HEK293 (cell line): ENCODE measurements at regions not wholly inside any gene's neighbourhood (a gene's known extent, or its start where the extent isn't known, plus 50 kb on each side); places are given as distances from the start of the nearest gene placed in this dataset.

Experiments used
- CTCF ChIA-PET: fragments of 350-600 bp; formaldehyde crosslinking; extraction: SDS; loops from one replicate; lab custom pipeline; 2021; ENCODE audit warnings: antibody characterized with exemption; lab: Yijun Ruan, JAX
- POLR2A ChIA-PET: fragments of 300-600 bp; formaldehyde crosslinking; extraction: SDS; loops from one replicate; lab custom pipeline; 2020; ENCODE audit warnings: antibody characterized with exemption, inconsistent platforms; lab: Yijun Ruan, JAX
- H3K27ac ChIP-seq: fragments of 200-500 bp; sonication (Bioruptor generic); 2 replicates; pipeline ENCODE4 v1.5.1; 2014; ENCODE audit warnings: low read depth, low read length, control low read depth, inconsistent platforms; ENCODE audit errors: extremely low read depth
- H3K36me3 ChIP-seq, 2 experiments: fragments of 200-500 bp in 1 of 2; sonication (Bioruptor generic) in 1 of 2; 1 replicate in 1 of 2; 2 replicates in 1 of 2; pipeline ENCODE4 v1.5.1; 2014 to 2017; ENCODE audit warnings: inconsistent platforms in 2 of 2, low read length in 2 of 2; ENCODE audit not compliant: control insufficient read depth in 2 of 2, insufficient read depth in 1 of 2
- H3K4me1 ChIP-seq: fragments of 200-500 bp; sonication (Bioruptor generic); 2 replicates; pipeline ENCODE4 v1.5.1; 2014; ENCODE audit warnings: mild to moderate bottlenecking, low read length, inconsistent platforms; ENCODE audit not compliant: control insufficient read depth, insufficient read depth
- H3K4me3 ChIP-seq: 2 replicates; pipeline ENCODE4 v1.5.1; 2011; ENCODE audit warnings: low read depth, mild to moderate bottlenecking, control low read depth, low read length, moderate library complexity
- H3K9me3 ChIP-seq: fragments of 200-500 bp; sonication (Bioruptor generic); 2 replicates; pipeline ENCODE4 v1.5.1; 2014; ENCODE audit warnings: low read depth, low read length, inconsistent platforms; ENCODE audit not compliant: control insufficient read depth, insufficient read depth
- EGR2 ChIP-seq: fragments of 450-650 bp; formaldehyde crosslinking; IDR thresholded peaks from 2 replicates; pipeline ENCODE4 v1.5.1; 2016; ENCODE audit warnings: low read depth, missing biosample characterization, missing genetic modification characterization
- HOXA7 ChIP-seq: sonication (generic); formaldehyde crosslinking; IDR thresholded peaks from 2 replicates; pipeline ENCODE4 v1.8.1; 2022; ENCODE audit warnings: missing genetic modification reagents, borderline replicate concordance
- KLF17 ChIP-seq: fragments of 450-650 bp; formaldehyde crosslinking; IDR thresholded peaks from 2 replicates; pipeline ENCODE4 v1.5.1; 2016; ENCODE audit warnings: missing biosample characterization, missing genetic modification characterization
- PRDM1 ChIP-seq: fragments of 450-650 bp; formaldehyde crosslinking; IDR thresholded peaks from 2 replicates; pipeline ENCODE4; 2016; ENCODE audit warnings: missing biosample characterization, missing genetic modification characterization
- PRDM10 ChIP-seq: fragments of 450-650 bp; formaldehyde crosslinking; IDR thresholded peaks from 2 replicates; pipeline ENCODE4 v1.5.1; 2016; ENCODE audit warnings: missing biosample characterization, missing genetic modification characterization
- TRIM28 ChIP-seq: IDR thresholded peaks from 2 replicates; pipeline ENCODE4 v1.6.1; 2011; ENCODE audit warnings: low read length, control low read depth, borderline replicate concordance
- ZBTB21 ChIP-seq: fragments of 450-650 bp; formaldehyde crosslinking; IDR thresholded peaks from 2 replicates; pipeline ENCODE4 v1.5.1; 2017; ENCODE audit warnings: missing biosample characterization, missing genetic modification characterization
- ZBTB6 ChIP-seq: fragments of 450-650 bp; formaldehyde crosslinking; IDR thresholded peaks from 2 replicates; pipeline ENCODE4 v1.5.1; 2017; ENCODE audit warnings: missing biosample characterization, missing genetic modification characterization
- ZNF26 ChIP-seq: fragments of 450-650 bp; formaldehyde crosslinking; IDR thresholded peaks from 2 replicates; pipeline ENCODE4 v1.5.1; 2016; ENCODE audit warnings: missing biosample characterization, missing genetic modification characterization
- ZNF324 ChIP-seq: fragments of 450-650 bp; formaldehyde crosslinking; IDR thresholded peaks from 2 replicates; pipeline ENCODE4 v1.5.1; 2016; ENCODE audit warnings: missing biosample characterization, missing genetic modification characterization
- ZNF366 ChIP-seq: fragments of 450-650 bp; formaldehyde crosslinking; conservative IDR thresholded peaks from 2 replicates; pipeline ENCODE4 v1.5.1; 2016; ENCODE audit warnings: missing biosample characterization, missing genetic modification characterization
- ZNF560 ChIP-seq: fragments of 450-650 bp; formaldehyde crosslinking; IDR thresholded peaks from 2 replicates; pipeline ENCODE4 v1.5.1; 2017; ENCODE audit warnings: missing biosample characterization, missing genetic modification characterization, borderline replicate concordance
- ZNF585B ChIP-seq: fragments of 450-650 bp; formaldehyde crosslinking; IDR thresholded peaks from 2 replicates; pipeline ENCODE4 v1.5.1; 2016; ENCODE audit warnings: missing biosample characterization, missing genetic modification characterization
- ZNF692 ChIP-seq: fragments of 450-650 bp; formaldehyde crosslinking; IDR thresholded peaks from 2 replicates; pipeline ENCODE4 v1.5.1; 2016; ENCODE audit warnings: missing biosample characterization, missing genetic modification characterization
- ZNF830 ChIP-seq: fragments of 450-650 bp; IDR thresholded peaks from 2 replicates; pipeline ENCODE4 v1.5.0; 2018; ENCODE audit warnings: missing biosample characterization, missing genetic modification characterization, low read depth, mild to moderate bottlenecking, moderate library complexity
- ZSCAN18 ChIP-seq: fragments of 450-650 bp; formaldehyde crosslinking; IDR thresholded peaks from 2 replicates; pipeline ENCODE4 v1.5.1; 2016; ENCODE audit warnings: missing biosample characterization, missing genetic modification characterization

GRCh38 chr7:120079022-120079421 lies 194.0 kb upstream of the KCND2 start:
- Histone ChIP-seq H3K27ac (no peak overlapping the region), H3K4me1 (no peaks in the 10 kb centered on the region), H3K9me3 (no peaks in the 10 kb centered on the region), H3K36me3 (no peaks in the 10 kb centered on the region), H3K4me3 (no peak overlapping the region)
- CTCF ChIA-PET, result no interaction called here
- TF ChIP-seq ZNF26 (tag by site-specific recombination) (no peak), TRIM28 (no peak), ZNF585B (tag by site-specific recombination) (no peak), ZNF560 (no peak), EGR2 (tag by site-specific recombination) (no peak), ZNF830 (tag by site-specific recombination) (no peak), ZBTB21 (tag by site-specific recombination) (no peak), PRDM1 (tag by site-specific recombination) (peak; percentile 75), ZNF366 (tag by site-specific recombination) (peak; percentile 64), PRDM10 (no peak), KLF17 (tag by site-specific recombination) (no peak), ZNF324 (no peak), ZBTB6 (tag by site-specific recombination) (no peak), ZSCAN18 (tag by site-specific recombination) (no peak), ZNF692 (tag by site-specific recombination) (no peak), HOXA7 (CRISPR knock-in tag) (no peak)
- POLR2A ChIA-PET, result no interaction called here
